ENCODE measurements at regions not wholly inside any gene's neighbourhood (a gene's known extent, or its start where the extent isn't known, plus 50 kb on each side); places are given as distances from the start of the nearest gene placed in this dataset.

- Mint-ChIP-seq H3K27me3 (no peaks in the 10 kb centered on the region), H3K9me3 (no peaks in the 10 kb centered on the region), H3K36me3 (ENCODE audit: low read depth) (no peaks in the 10 kb centered on the region), H3K27ac (no peak overlapping the region), H3K4me3 (no peak overlapping the region), H3K4me1 (no peaks in the 10 kb centered on the region)
- intact Hi-C loops (cut with micrococcal nuclease), result no loop called here
- no peak for DNase-seq
These were observed 466.3 kb downstream of the ARL4A start for GRCh38 chr7:13153742-13154141.

GRCh38 chr7:13155188-13155587, 467.8 kb downstream of the ARL4A start:
- Mint-ChIP-seq H3K36me3 (ENCODE audit: low read depth) (no peaks in the 10 kb centered on the region), H3K27me3 (peaks cover 3% of the 10 kb centered on the region), H3K27ac (no peak overlapping the region), H3K9me3 (no peaks in the 10 kb centered on the region), H3K4me1 (no peaks in the 10 kb centered on the region), H3K4me3 (no peak overlapping the region)
- intact Hi-C loops (cut with micrococcal nuclease), result no loop called here
- DNase-seq, result no peak

DNA sequence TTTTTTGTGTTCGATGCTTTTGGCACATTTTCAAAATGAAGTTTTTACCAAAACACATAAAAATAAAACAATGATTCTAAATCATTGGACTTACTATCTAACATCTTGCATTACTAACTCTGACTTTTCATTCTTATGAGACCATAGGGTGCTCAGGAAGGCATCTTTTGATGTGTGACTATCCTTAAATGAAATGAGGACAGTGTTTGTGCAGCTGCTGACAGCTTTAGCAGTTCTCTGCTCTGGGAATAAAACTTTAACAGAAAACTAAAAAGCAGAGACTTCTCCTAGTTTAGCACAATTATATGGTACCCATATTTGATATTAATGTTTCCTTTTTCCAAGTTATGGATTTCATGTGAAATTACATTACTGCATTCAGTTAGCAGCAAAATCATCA, 471.6 kb downstream of the ARL4A start:
- Mint-ChIP-seq H3K4me1 (no peaks in the 10 kb centered on the region), H3K9me3 (no peaks in the 10 kb centered on the region), H3K36me3 (ENCODE audit: low read depth) (no peaks in the 10 kb centered on the region), H3K4me3 (no peak overlapping the region), H3K27ac (no peak overlapping the region), H3K27me3 (peaks cover 3% of the 10 kb centered on the region)
- intact Hi-C loops (cut with micrococcal nuclease), result no loop called here
- DNase-seq, result no peak

GRCh38 chr7:13159467-13160184, 472.2 kb downstream of the ARL4A start:
- Mint-ChIP-seq H3K36me3 (ENCODE audit: low read depth) (no peaks in the 10 kb centered on the region), H3K27ac (no peak overlapping the region), H3K9me3 (no peaks in the 10 kb centered on the region), H3K4me1 (no peaks in the 10 kb centered on the region), H3K4me3 (no peak overlapping the region), H3K27me3 (peaks cover 5% of the 10 kb centered on the region)
- DNase-seq, result no peak
- intact Hi-C loops (cut with micrococcal nuclease), result no loop called here

- Mint-ChIP-seq H3K27ac (no peak overlapping the region), H3K27me3 (peaks cover 11% of the 10 kb centered on the region), H3K9me3 (no peaks in the 10 kb centered on the region), H3K4me3 (no peak overlapping the region), H3K4me1 (no peaks in the 10 kb centered on the region), H3K36me3 (ENCODE audit: low read depth) (no peaks in the 10 kb centered on the region)
- intact Hi-C loops (cut with micrococcal nuclease), result no loop called here
- DNase-seq, result no peak
These were observed 473.7 kb downstream of the ARL4A start for GRCh38 chr7:13161125-13161524.

GRCh38 chr7:13165854-13166253, 478.4 kb downstream of the ARL4A start:
- intact Hi-C loops (cut with micrococcal nuclease), result no loop called here
- no peak overlapping the region for H3K27ac Mint-ChIP-seq
- H3K27me3 Mint-ChIP-seq, result peaks cover 9% of the 10 kb centered on the region
- no peaks in the 10 kb centered on the region for H3K36me3 Mint-ChIP-seq (ENCODE audit: low read depth)
- DNase-seq, result no peak
- H3K4me1 Mint-ChIP-seq, result no peaks in the 10 kb centered on the region
- H3K9me3 Mint-ChIP-seq, result no peaks in the 10 kb centered on the region
- no peak overlapping the region for H3K4me3 Mint-ChIP-seq

GRCh38 chr7:13166801-13167200, 479.4 kb downstream of the ARL4A start:
- Mint-ChIP-seq H3K27me3 (peaks cover 9% of the 10 kb centered on the region), H3K9me3 (no peaks in the 10 kb centered on the region), H3K4me3 (no peak overlapping the region), H3K27ac (no peak overlapping the region), H3K4me1 (no peaks in the 10 kb centered on the region), H3K36me3 (ENCODE audit: low read depth) (no peaks in the 10 kb centered on the region)
- intact Hi-C loops (cut with micrococcal nuclease), result no loop called here
- DNase-seq, result no peak

- H3K4me1 Mint-ChIP-seq, result no peaks in the 10 kb centered on the region
- H3K27me3 Mint-ChIP-seq, result peaks cover 7% of the 10 kb centered on the region
- no peak overlapping the region for H3K4me3 Mint-ChIP-seq
- no peaks in the 10 kb centered on the region for H3K36me3 Mint-ChIP-seq (ENCODE audit: low read depth)
- no peaks in the 10 kb centered on the region for H3K9me3 Mint-ChIP-seq
- H3K27ac Mint-ChIP-seq, result no peak overlapping the region
- no peak for DNase-seq
- intact Hi-C loops (cut with micrococcal nuclease), result no loop called here
These were observed 481.9 kb downstream of the ARL4A start for GRCh38 chr7:13169356-13169755.

- Mint-ChIP-seq H3K4me1 (no peaks in the 10 kb centered on the region), H3K27me3 (no peaks in the 10 kb centered on the region), H3K27ac (no peak overlapping the region), H3K36me3 (ENCODE audit: low read depth) (no peaks in the 10 kb centered on the region), H3K9me3 (no peaks in the 10 kb centered on the region), H3K4me3 (no peak overlapping the region)
- DNase-seq, result no peak
- intact Hi-C loops (cut with micrococcal nuclease), result no loop called here
These were observed 487.6 kb downstream of the ARL4A start for GRCh38 chr7:13174991-13175390.

DNA sequence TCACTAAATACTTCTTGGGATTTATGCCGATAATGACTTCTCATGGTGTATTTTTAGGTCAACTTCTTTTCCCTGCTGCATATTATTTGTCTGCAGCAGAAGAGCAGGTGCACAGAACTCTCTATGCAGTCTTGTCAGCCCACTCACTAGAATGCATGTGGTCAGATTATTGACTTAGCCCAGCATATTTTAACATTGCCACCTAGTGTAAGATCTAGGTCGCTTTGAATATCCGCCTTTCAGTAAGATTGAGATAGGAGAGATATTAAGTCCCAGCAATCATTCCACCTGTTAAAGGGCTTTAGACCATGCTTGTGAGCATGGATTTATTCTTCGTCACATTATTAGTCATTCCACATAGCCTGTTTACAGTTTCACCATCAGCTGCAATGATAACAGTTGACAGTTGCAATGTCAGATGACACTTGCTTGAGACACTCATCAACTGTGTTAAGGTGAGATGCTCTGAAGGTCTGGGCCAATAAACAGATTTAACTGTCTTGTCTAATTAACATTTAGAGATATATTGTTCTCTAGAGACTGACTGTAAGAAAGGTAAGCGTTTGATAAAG, 491.7 kb downstream of the ARL4A start:
- DNase-seq, result no peak
- intact Hi-C loops (cut with micrococcal nuclease), result no loop called here
- H3K36me3 Mint-ChIP-seq (ENCODE audit: low read depth), result no peaks in the 10 kb centered on the region
- H3K4me1 Mint-ChIP-seq, result no peaks in the 10 kb centered on the region
- H3K4me3 Mint-ChIP-seq, result no peak overlapping the region
- no peaks in the 10 kb centered on the region for H3K27me3 Mint-ChIP-seq
- H3K27ac Mint-ChIP-seq, result no peak overlapping the region
- no peaks in the 10 kb centered on the region for H3K9me3 Mint-ChIP-seq

- DNase-seq, result no peak
- Mint-ChIP-seq H3K27ac (no peak overlapping the region), H3K4me1 (no peaks in the 10 kb centered on the region), H3K36me3 (ENCODE audit: low read depth) (no peaks in the 10 kb centered on the region), H3K27me3 (no peaks in the 10 kb centered on the region), H3K9me3 (no peaks in the 10 kb centered on the region), H3K4me3 (no peak overlapping the region)
- intact Hi-C loops (cut with micrococcal nuclease), result no loop called here
These were observed 492.5 kb downstream of the ARL4A start for GRCh38 chr7:13179775-13180523.

GRCh38 chr7:13181216-13181615, 493.8 kb downstream of the ARL4A start:
- Mint-ChIP-seq H3K4me3 (no peak overlapping the region), H3K36me3 (ENCODE audit: low read depth) (no peaks in the 10 kb centered on the region), H3K27ac (no peak overlapping the region), H3K9me3 (no peaks in the 10 kb centered on the region), H3K4me1 (no peaks in the 10 kb centered on the region), H3K27me3 (no peaks in the 10 kb centered on the region)
- intact Hi-C loops (cut with micrococcal nuclease), result no loop called here
- DNase-seq, result no peak

- no peak overlapping the region for H3K4me3 Mint-ChIP-seq
- no peaks in the 10 kb centered on the region for H3K36me3 Mint-ChIP-seq (ENCODE audit: low read depth)
- intact Hi-C loops (cut with micrococcal nuclease), result no loop called here
- H3K4me1 Mint-ChIP-seq, result no peaks in the 10 kb centered on the region
- H3K27me3 Mint-ChIP-seq, result no peaks in the 10 kb centered on the region
- DNase-seq, result no peak
- H3K9me3 Mint-ChIP-seq, result no peaks in the 10 kb centered on the region
- H3K27ac Mint-ChIP-seq, result no peak overlapping the region
These were observed 497.7 kb downstream of the ARL4A start for GRCh38 chr7:13185139-13185538.

- intact Hi-C loops (cut with micrococcal nuclease), result no loop called here
- Mint-ChIP-seq H3K27me3 (no peaks in the 10 kb centered on the region), H3K9me3 (no peaks in the 10 kb centered on the region), H3K27ac (no peak overlapping the region), H3K4me3 (no peak overlapping the region), H3K4me1 (no peaks in the 10 kb centered on the region), H3K36me3 (ENCODE audit: low read depth) (no peaks in the 10 kb centered on the region)
- DNase-seq, result no peak
These were observed 500.9 kb downstream of the ARL4A start for GRCh38 chr7:13188236-13188805.

Measured in activated CD4-positive, alpha-beta T cell treated with anti-CD3 and anti-CD28 coated beads, Interleukin-2, amount 10 ng/mL, durations not matched to agents 24 days and 14 days (primary cell).